Coronary artery (tissue), 2 donors: ENCODE measurements at regions not wholly inside any gene's neighbourhood (a gene's known extent, or its start where the extent isn't known, plus 50 kb on each side); places are given as distances from the start of the nearest gene placed in this dataset.

Experiments
- DNase-seq: peaks from one replicate; pipeline ENCODE4 v3.0.0-alpha.2; 2017; ENCODE audit warnings: low spot score
- H3K27ac ChIP-seq, 2 donors: fragments of 200-600 bp; sonication (generic); one replicate each; pipeline ENCODE4 v1.5.1; 2016 to 2019
- H3K4me3 ChIP-seq: fragments of 200-600 bp; sonication (generic); 2 replicates; pipeline ENCODE4 v1.5.1; 2016; ENCODE audit warnings: mild to moderate bottlenecking, moderate library complexity
- TF ChIP-seq, protein P1 (sequence below): fragments of 200-600 bp; sonication (generic); IDR thresholded peaks from one replicate; pipeline ENCODE4 v1.5.1; 2019; ENCODE audit warnings: antibody characterized with exemption

DNA sequence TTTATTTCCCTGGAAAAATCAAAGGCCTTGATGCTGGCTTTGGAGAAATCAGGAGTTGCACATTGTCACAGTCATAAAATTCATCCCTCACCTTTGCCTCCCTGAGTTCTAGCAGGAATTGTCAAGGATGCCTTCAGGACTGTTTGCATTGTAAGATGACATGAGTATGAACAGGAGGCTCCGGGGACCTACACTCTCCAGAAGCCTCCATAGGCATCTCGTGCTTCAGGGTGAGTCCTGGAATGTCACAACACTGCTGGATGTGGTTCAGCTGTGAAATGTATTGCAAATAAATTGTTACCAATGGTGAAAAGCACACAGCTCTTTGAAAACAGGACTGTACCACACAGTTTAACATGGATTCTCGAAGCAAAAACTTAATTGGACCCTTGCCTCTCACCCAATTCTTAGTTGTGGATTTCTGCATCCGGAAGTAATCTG lies 535.4 kb upstream of the C16orf82 start:
- no peak for DNase-seq
- H3K4me3 ChIP-seq = no peak overlapping the region
- TF ChIP-seq, protein P1, sequence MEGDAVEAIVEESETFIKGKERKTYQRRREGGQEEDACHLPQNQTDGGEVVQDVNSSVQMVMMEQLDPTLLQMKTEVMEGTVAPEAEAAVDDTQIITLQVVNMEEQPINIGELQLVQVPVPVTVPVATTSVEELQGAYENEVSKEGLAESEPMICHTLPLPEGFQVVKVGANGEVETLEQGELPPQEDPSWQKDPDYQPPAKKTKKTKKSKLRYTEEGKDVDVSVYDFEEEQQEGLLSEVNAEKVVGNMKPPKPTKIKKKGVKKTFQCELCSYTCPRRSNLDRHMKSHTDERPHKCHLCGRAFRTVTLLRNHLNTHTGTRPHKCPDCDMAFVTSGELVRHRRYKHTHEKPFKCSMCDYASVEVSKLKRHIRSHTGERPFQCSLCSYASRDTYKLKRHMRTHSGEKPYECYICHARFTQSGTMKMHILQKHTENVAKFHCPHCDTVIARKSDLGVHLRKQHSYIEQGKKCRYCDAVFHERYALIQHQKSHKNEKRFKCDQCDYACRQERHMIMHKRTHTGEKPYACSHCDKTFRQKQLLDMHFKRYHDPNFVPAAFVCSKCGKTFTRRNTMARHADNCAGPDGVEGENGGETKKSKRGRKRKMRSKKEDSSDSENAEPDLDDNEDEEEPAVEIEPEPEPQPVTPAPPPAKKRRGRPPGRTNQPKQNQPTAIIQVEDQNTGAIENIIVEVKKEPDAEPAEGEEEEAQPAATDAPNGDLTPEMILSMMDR = no peak
- H3K27ac ChIP-seq = no peak overlapping the region

DNA sequence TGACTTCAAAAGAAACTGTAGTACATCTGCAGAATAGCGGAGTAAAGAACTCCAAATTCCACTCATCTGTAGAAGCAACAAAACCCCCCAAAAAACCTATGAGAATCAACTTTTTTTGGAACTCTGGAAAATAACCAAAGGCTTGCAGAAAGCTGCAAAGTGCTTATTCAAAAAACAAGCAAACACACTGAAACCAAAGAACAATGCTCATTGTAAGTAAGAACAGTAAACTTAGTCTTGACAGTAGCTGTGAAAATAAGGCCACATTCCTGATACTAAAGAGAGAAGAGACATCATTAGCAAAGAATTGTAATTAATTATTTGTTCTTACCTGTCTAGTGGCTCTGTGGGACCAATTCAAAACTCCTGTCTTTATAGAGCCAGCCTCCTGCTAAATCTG lies 534.3 kb upstream of the C16orf82 start:
- no peak for DNase-seq
- Histone ChIP-seq H3K4me3 (no peak overlapping the region), H3K27ac (no peak overlapping the region)
- TF ChIP-seq, protein P1 = no peak

DNA sequence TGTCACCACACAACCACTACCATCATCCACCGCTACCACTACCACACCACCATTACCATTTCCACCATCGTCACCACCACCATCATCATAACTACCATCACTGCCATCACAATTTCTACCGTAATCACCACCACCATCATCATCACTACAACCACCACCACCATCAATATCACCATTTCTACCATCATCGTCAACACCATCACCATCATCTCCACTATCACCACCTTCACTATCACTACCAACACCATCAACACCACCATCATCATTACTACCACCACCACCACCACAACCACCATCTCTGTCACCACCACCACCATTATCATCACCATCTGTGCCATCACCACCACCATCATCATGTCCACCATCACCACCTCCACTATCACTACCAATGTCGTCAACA lies 524.5 kb upstream of the C16orf82 start:
- no peak for DNase-seq
- TF ChIP-seq, protein P1 = no peak
- Histone ChIP-seq H3K4me3 (no peak overlapping the region), H3K27ac (no peak overlapping the region)

DNA sequence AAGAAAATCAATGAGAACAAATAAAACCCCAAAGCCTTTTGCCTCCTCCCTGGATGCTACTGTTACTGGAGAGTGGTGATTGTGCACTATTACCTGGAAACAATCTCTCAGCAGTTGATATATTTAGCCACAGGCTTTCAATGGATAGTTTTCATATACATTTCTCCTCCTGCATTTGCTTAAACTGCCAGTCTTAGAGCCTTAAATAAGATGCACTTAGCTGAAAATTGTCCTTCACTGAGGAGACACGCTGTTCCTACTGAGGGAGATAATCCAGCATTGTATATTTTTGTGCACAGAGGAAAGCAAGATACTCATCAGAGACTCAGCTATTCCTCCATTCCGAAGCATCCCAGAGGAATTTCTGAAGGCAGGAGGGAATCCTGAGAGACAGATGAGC lies 520.2 kb upstream of the C16orf82 start:
- TF ChIP-seq, protein P1 = no peak
- no peak overlapping the region for H3K27ac ChIP-seq
- no peak for DNase-seq
- H3K4me3 ChIP-seq = no peak overlapping the region

DNA sequence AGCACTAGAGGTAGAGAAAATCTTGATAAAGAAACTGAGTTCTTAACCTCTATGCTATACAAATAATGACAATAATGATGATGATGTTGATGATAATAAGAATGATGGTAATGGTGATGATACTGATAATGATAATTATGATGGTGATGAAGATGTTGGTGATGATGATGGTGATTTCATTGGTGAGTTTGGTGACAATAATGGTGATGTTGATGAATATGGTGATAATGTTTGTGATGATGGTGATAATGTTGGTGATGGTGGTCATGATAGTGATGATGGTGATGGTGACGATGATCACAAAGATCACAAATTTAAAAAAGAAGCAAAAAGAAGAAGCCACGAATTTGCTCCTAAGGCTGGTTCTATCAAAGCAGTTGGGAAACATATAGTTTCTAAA lies 519.0 kb upstream of the C16orf82 start:
- Histone ChIP-seq H3K27ac (no peak overlapping the region), H3K4me3 (no peak overlapping the region)
- TF ChIP-seq, protein P1 = no peak
- DNase-seq = no peak

DNA sequence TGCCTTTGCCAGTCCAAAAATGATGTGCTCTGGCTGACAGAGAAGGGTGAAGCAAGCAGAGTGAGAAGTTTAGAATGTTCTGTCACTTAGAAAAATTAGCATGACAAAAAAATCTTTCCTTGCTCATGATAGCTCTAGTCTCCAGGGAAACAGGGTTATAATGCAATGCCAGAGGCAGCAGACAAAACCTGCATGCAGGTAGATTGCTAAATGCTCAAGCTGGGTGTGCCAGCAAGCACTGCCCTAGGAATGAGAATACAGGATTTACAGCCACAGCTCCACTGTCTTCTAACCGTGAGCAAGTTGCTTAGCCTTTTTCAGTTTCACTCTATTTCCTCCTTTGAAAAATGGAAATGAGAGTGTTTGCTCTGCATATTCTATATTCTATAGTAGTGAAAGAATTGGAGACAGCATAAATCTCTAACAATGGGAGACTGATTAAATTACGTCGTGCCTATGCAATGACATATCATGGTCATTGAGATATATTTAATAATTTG lies 516.6 kb upstream of the C16orf82 start:
- no peak overlapping the region for H3K27ac ChIP-seq
- TF ChIP-seq, protein P1 = no peak
- H3K4me3 ChIP-seq = no peak overlapping the region
- DNase-seq = no peak

DNA sequence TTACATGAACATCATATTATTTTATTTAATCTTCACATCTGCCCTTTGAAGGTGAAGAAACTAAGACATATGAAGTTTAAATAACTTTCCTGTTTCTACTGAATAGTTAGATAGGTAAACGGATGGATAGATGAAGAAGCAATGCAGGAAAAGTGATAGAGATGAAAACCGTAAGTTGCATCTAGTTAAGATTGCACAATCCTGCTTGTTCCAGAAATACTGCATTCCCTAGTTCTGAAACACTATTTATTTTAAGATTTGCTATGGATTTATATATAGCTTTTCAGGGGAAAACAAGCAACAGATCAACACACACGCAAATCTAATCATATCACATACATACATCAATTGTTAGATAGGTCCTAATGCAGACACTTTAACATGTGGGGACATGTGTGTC lies 512.7 kb upstream of the C16orf82 start:
- TF ChIP-seq, protein P1 = no peak
- no peak overlapping the region for H3K27ac ChIP-seq
- DNase-seq = no peak
- no peak overlapping the region for H3K4me3 ChIP-seq
